Pancreas (tissue), 10 donors: ENCODE measurements at regions not wholly inside any gene's neighbourhood (a gene's known extent, or its start where the extent isn't known, plus 50 kb on each side); places are given as distances from the start of the nearest gene placed in this dataset.
"Not testable (repeated sequence)": the region's sequence is repeated elsewhere in the genome, so short reads cannot be mapped to it uniquely, and the experiment has no call there.

Experiments
- ATAC-seq, 4 donors: fragments of 200-7000 bp; cut with Tn5 transposase; one replicate each; pipeline versions ENCODE4 v1.8.0 to v1.9.1; 2020; ENCODE audit warnings: mild to moderate bottlenecking in 4 of 4, moderate library complexity in 4 of 4
- DNase-seq, 6 donors: peaks; one replicate each; pipeline ENCODE4 v3.0.0-alpha.2; 2020
- FAIRE-seq: peaks from 2 replicates; lab custom pipeline; 2012; peaks lifted over from hg19 to GRCh38; lab: Jason Lieb, UNC
- H3K27ac ChIP-seq, 4 donors: fragments of 200-600 bp; sonication (generic); 1 replicate in 3 of 4; 2 replicates in 1 of 4; pipeline versions ENCODE4 v1.5.0 to v1.8.0; 2020
- H3K27me3 ChIP-seq, 4 donors: fragments of 200-600 bp; one replicate each; pipeline ENCODE4 v1.8.0; 2021
- H3K36me3 ChIP-seq, 3 donors: fragments of 200-600 bp; sonication (generic) in 1 of 3; one replicate each; pipeline versions ENCODE4 v1.5.0 to v1.8.0; 2020 to 2021
- H3K4me1 ChIP-seq, 3 donors: fragments of 200-600 bp; one replicate each; pipeline ENCODE4 v1.8.0; 2021
- H3K4me3 ChIP-seq, 4 donors: fragments of 200-600 bp; sonication (generic) in 2 of 4; one replicate each; pipeline versions ENCODE4 v1.5.0 to v1.8.0; 2020 to 2021
- H3K9me3 ChIP-seq, 4 donors: fragments of 200-600 bp; one replicate each; pipeline ENCODE4 v1.8.0; 2021
- CTCF ChIP-seq, 4 donors: fragments of 200-600 bp; sonication (generic) in 3 of 4; IDR thresholded peaks; one replicate each; pipeline versions ENCODE4 v1.5.0 to v1.8.0; 2021; ENCODE audit warnings: antibody characterized with exemption in 4 of 4
- WGBS, 2 donors: extraction: QIAGEN DNeasy Blood & Tissue Kit; methylation state at CpG; one replicate each; pipeline ENCODE4 v1.1.7; 2013; 5-methylcytosine and 5-hydroxymethylcytosine counted together
- intact Hi-C, 3 donors: fragments of 100-400 bp; cut with DNase I; formaldehyde crosslinking; loops; one replicate each; pipeline versions ENCODE4 v1.11.1 to v1.14.2; 2022
- donor health status: healthy with polysubstance abuse.
- donor health status: DM: no; HTN: no; CAD: no; lungs with moderate emphysema.
- donor health status: DM: no; HTN: no; CAD: no.
- donor health status: control.
- donor health status: control.
- donor health status: Bipolar disorder and iron deficiency.
- donor health status: DM: yes; HTN: yes; CAD: no.
- donor health status: DM: no; HTN: no; CAD: no.
- donor health status: DM: no; HTN: no; CAD: no.
- donor health status: DM: yes; HTN: yes; CAD: no.

- ATAC-seq (no peak), DNase-seq (no peak), FAIRE-seq (no peak)
- WGBS, 2 donors = 73 to 76% methylated on average over 2 of the region's 2 CpGs
- no peak overlapping the region for H3K4me3 ChIP-seq
- H3K4me1 ChIP-seq = no peaks in the 10 kb centered on the region
- TF ChIP-seq CTCF (IDR thresholded peaks at IDR 0.05) = no peak
- no peaks in the 10 kb centered on the region for H3K9me3 ChIP-seq
- no peaks in the 10 kb centered on the region for H3K36me3 ChIP-seq
- intact Hi-C loops = no loop called here
- no peaks in the 10 kb centered on the region for H3K27me3 ChIP-seq
- no peak overlapping the region for H3K27ac ChIP-seq
These were observed 133.8 kb upstream of the MGAT4C start for GRCh38 chr12:86389949-86390348.

- no peak overlapping the region for H3K4me3 ChIP-seq
- DNase-seq = no peak
- no peaks in the 10 kb centered on the region for H3K9me3 ChIP-seq
- intact Hi-C loops = no loop called here
- no peak for ATAC-seq
- H3K27ac ChIP-seq = no peak overlapping the region
- H3K27me3 ChIP-seq = no peaks in the 10 kb centered on the region
- peak; percentile 45 for FAIRE-seq
- TF ChIP-seq CTCF (IDR thresholded peaks at IDR 0.05) = no peak
- WGBS, 2 donors = 30 to 46% methylated on average over 1 of the region's 1 CpG
- H3K4me1 ChIP-seq = no peaks in the 10 kb centered on the region
- no peaks in the 10 kb centered on the region for H3K36me3 ChIP-seq
These were observed 131.5 kb upstream of the MGAT4C start for GRCh38 chr12:86387591-86388145.

GRCh38 chr12:86383759-86384158 lies 127.6 kb upstream of the MGAT4C start:
- intact Hi-C loops, H3K36me3 ChIP-seq, H3K27ac ChIP-seq, FAIRE-seq, ATAC-seq, H3K27me3 ChIP-seq, H3K9me3 ChIP-seq, DNase-seq, H3K4me3 ChIP-seq, H3K4me1 ChIP-seq: not testable (repeated sequence)
- WGBS, 2 donors = 48 to 60% methylated on average over 3 of the region's 3 CpGs

GRCh38 chr12:86379337-86379736 lies 123.1 kb upstream of the MGAT4C start:
- Histone ChIP-seq H3K27ac (no peak overlapping the region), H3K4me3 (no peak overlapping the region), H3K36me3 (no peaks in the 10 kb centered on the region), H3K9me3 (no peaks in the 10 kb centered on the region), H3K4me1 (no peaks in the 10 kb centered on the region), H3K27me3 (no peaks in the 10 kb centered on the region)
- no peak for ATAC-seq
- intact Hi-C loops = no loop called here
- no peak for TF ChIP-seq CTCF (IDR thresholded peaks at IDR 0.05)
- 8 to 15% methylated on average over 1 of the region's 1 CpG for WGBS, 2 donors
- DNase-seq = no peak
- no peak for FAIRE-seq

- ATAC-seq (no peak), FAIRE-seq (no peak), DNase-seq (no peak)
- no peaks in the 10 kb centered on the region for H3K27me3 ChIP-seq
- TF ChIP-seq CTCF (IDR thresholded peaks at IDR 0.05) = no peak
- intact Hi-C loops = no loop called here
- WGBS, 2 donors = 24 to 25% methylated on average over 2 of the region's 2 CpGs
- H3K4me3 ChIP-seq = no peak overlapping the region
- no peak overlapping the region for H3K27ac ChIP-seq
- no peaks in the 10 kb centered on the region for H3K36me3 ChIP-seq
- H3K9me3 ChIP-seq = no peaks in the 10 kb centered on the region
- H3K4me1 ChIP-seq = no peaks in the 10 kb centered on the region
These were observed 119.9 kb upstream of the MGAT4C start for GRCh38 chr12:86376052-86376451.
